ENCODE measurements at regions not wholly inside any gene's neighbourhood (a gene's known extent, or its start where the extent isn't known, plus 50 kb on each side); places are given as distances from the start of the nearest gene placed in this dataset.

GRCh38 chr4:184282251-184282713 is 64.6 kb upstream of the ENPP6 start:
- Mint-ChIP-seq H3K4me1 (peaks cover 2 to 3% of the 10 kb centered on the region in 2 experiments; a peak in 2 of 4 replicates), H3K36me3 (ENCODE audit: insufficient read depth in 1 of 3, low read depth in 3 of 3) (peaks cover 2 to 12% (median 6%) of the 10 kb centered on the region in 3 experiments; a peak in 5 of 7 replicates), H3K27me3 (ENCODE audit: low read depth) (no peaks in the 10 kb centered on the region), H3K4me3 (no peak overlapping the region), H3K27ac (no peak overlapping the region), H3K9me3 (peaks cover 9 to 15% of the 10 kb centered on the region in 2 experiments)
- no peak overlapping the region for H3K9ac ChIP-seq (ENCODE audit: extremely low read depth, insufficient read length, low read length)
- no peaks in the 10 kb centered on the region for H3K4me1 ChIP-seq (ENCODE audit: insufficient read depth, low read length)
- H3K79me1 ChIP-seq (ENCODE audit: insufficient read depth, low read depth, low read length, poor library complexity, severe bottlenecking), result no peaks in the 10 kb centered on the region
- no peak overlapping the region for H4K8ac ChIP-seq (replicated peaks; ENCODE audit: insufficient read length, low read depth, low read length)
- no peak overlapping the region for H3K23ac ChIP-seq (ENCODE audit: insufficient read length, low read depth, low read length)
- H4K20me1 ChIP-seq (ENCODE audit: control insufficient read depth, insufficient read depth, insufficient read length), result no peaks in the 10 kb centered on the region
- H3K18ac ChIP-seq (ENCODE audit: insufficient read length, low read depth, low read length), result no peak overlapping the region
- no peak overlapping the region for H2BK15ac ChIP-seq (ENCODE audit: low read depth, low read length)
- peaks cover 4% of the 10 kb centered on the region for H3K23me2 ChIP-seq (ENCODE audit: insufficient read length, low read depth, low read length, poor library complexity, severe bottlenecking)
- no peak overlapping the region for H3K27ac ChIP-seq (ENCODE audit: insufficient read length, low read depth, low read length)
- no peak overlapping the region for H2AK5ac ChIP-seq (ENCODE audit: insufficient read length, low read length)
- no peak for DNase-seq
- H2AFZ ChIP-seq (ENCODE audit: low read length), result no peak overlapping the region
- H2BK20ac ChIP-seq (ENCODE audit: low read depth, low read length, poor library complexity, severe bottlenecking), result no peak overlapping the region
- H4K91ac ChIP-seq (ENCODE audit: insufficient read length, low read depth, low read length), result no peak overlapping the region
- no peaks in the 10 kb centered on the region for H3K27me3 ChIP-seq (ENCODE audit: insufficient read depth, low read length)
- no peak overlapping the region for H2BK120ac ChIP-seq (ENCODE audit: low read depth, low read length, poor library complexity, severe bottlenecking)
- no peaks in the 10 kb centered on the region for H3K9me3 ChIP-seq (ENCODE audit: control insufficient read depth, low read depth, low read length)
- no peak overlapping the region for H2BK12ac ChIP-seq (ENCODE audit: insufficient read length, low read depth, low read length)
- H3K4me2 ChIP-seq (ENCODE audit: insufficient read depth, insufficient read length, low read length), result no peak overlapping the region
- peak; percentile 41 for TF ChIP-seq CTCF (conservative IDR thresholded peaks at IDR 0.05)
- no peak overlapping the region for H3K4ac ChIP-seq (ENCODE audit: low read depth, low read length)
- no peak overlapping the region for H3K56ac ChIP-seq (ENCODE audit: insufficient read length, low read depth, low read length)
- no peak overlapping the region; the same call in 1 of the 2 replicates for H3K14ac ChIP-seq (ENCODE audit: insufficient read depth, low read length)
- no peak overlapping the region for H2BK5ac ChIP-seq (ENCODE audit: insufficient read length, low read length)
- no peak overlapping the region for H4K5ac ChIP-seq (ENCODE audit: insufficient read length, low read depth, low read length)
- no peak overlapping the region for H3T11ph ChIP-seq (ENCODE audit: low read length)
- WGBS (ENCODE audit: extremely low coverage, insufficient read length, low lambda C conversion rate), result no CpG with 5 or more reads among the region's 8 CpGs
- H3K79me2 ChIP-seq (ENCODE audit: insufficient read depth, low read length), result no peaks in the 10 kb centered on the region
